Spleen (tissue), 11 donors: ENCODE measurements at regions not wholly inside any gene's neighbourhood (a gene's known extent, or its start where the extent isn't known, plus 50 kb on each side); places are given as distances from the start of the nearest gene placed in this dataset.

Experiments used
- DNase-seq: peaks from one replicate; pipeline ENCODE4 v3.0.0-alpha.2; 2020
- H3K27ac ChIP-seq, 8 donors: fragments of 200-600 bp; sonication (generic) in 7 of 8; 1 replicate in 4 of 8; 2 replicates in 4 of 8; pipeline versions ENCODE4 v1.5.0 to v1.8.0; 2016 to 2021; ENCODE audit warnings: inconsistent platforms in 4 of 8, mild to moderate bottlenecking in 4 of 8, moderate library complexity in 1 of 8
- H3K27me3 ChIP-seq, 7 donors: fragments of 200-600 bp; sonication (generic) in 6 of 7; replicated peaks in 1 of 7; 1 replicate in 4 of 7; 2 replicates in 3 of 7; pipeline versions ENCODE4 v1.5.0 to v1.8.0; 2016 to 2021; ENCODE audit warnings: inconsistent platforms in 3 of 7, mild to moderate bottlenecking in 1 of 7
- H3K36me3 ChIP-seq, 6 donors: fragments of 200-600 bp; sonication (generic) in 5 of 6; 1 replicate in 4 of 6; 2 replicates in 2 of 6; pipeline versions ENCODE4 v1.5.0 to v1.8.0; 2016 to 2021; ENCODE audit warnings: inconsistent platforms in 2 of 6
- H3K4me1 ChIP-seq, 6 donors: fragments of 200-600 bp; sonication (generic) in 5 of 6; 1 replicate in 3 of 6; 2 replicates in 3 of 6; pipeline versions ENCODE4 v1.5.0 to v1.8.0; 2016 to 2021; ENCODE audit warnings: inconsistent platforms in 3 of 6
- H3K4me3 ChIP-seq, 8 donors: fragments of 200-600 bp; sonication (generic) in 7 of 8; 1 replicate in 4 of 8; 2 replicates in 4 of 8; pipeline versions ENCODE4 v1.5.0 to v1.8.0; 2016 to 2021; ENCODE audit warnings: inconsistent platforms in 4 of 8, mild to moderate bottlenecking in 4 of 8, moderate library complexity in 2 of 8
- H3K9me3 ChIP-seq, 8 donors: fragments of 200-600 bp; sonication (generic) in 7 of 8; 1 replicate in 4 of 8; 2 replicates in 4 of 8; pipeline versions ENCODE4 v1.5.0 to v1.8.0; 2016 to 2021; ENCODE audit warnings: inconsistent platforms in 4 of 8
- CTCF ChIP-seq, 11 experiments: fragments of 200-600 bp in 7 of 11; fragments of 450-650 bp in 4 of 11; sonication (generic) in 4 of 11; IDR thresholded peaks in 8 of 11; conservative IDR thresholded peaks in 3 of 11; 1 replicate in 7 of 11; 2 replicates in 4 of 11; pipeline versions ENCODE4 v1.4.0 to v1.8.0; 2016 to 2021; ENCODE audit warnings: antibody characterized with exemption in 11 of 11, inconsistent platforms in 4 of 11, mild to moderate bottlenecking in 1 of 11
- POLR2A ChIP-seq, 3 donors: fragments of 450-650 bp; IDR thresholded peaks; one replicate each; pipeline ENCODE4 v1.5.1; 2017; ENCODE audit warnings: antibody characterized with exemption in 3 of 3, mild to moderate bottlenecking in 1 of 3
- POLR2AphosphoS5 ChIP-seq, 3 donors: sonication (generic); formaldehyde crosslinking; IDR thresholded peaks; one replicate each; pipeline ENCODE4 v1.5.1; 2017; ENCODE audit warnings: antibody characterized with exemption in 3 of 3
- WGBS, 5 donors: extraction: QIAGEN DNeasy Blood & Tissue Kit in 3 of 5; methylation state at CpG; one replicate each; pipeline versions ENCODE4 v1.1.5 to v1.1.7; 2013 to 2018; 5-methylcytosine and 5-hydroxymethylcytosine counted together
- intact Hi-C: fragments of 100-400 bp; cut with DNase I; formaldehyde crosslinking; loops from one replicate; pipeline ENCODE4 v1.15.0; 2023; ENCODE audit warnings: low total_unique reads
- donor health status: healthy with polysubstance abuse.
- donor health status: DM: no; HTN: no; CAD: no; lungs with moderate emphysema.
- donor health status: DM: no; HTN: no; CAD: no.
- donor health status: Bipolar disorder and iron deficiency.
- donor health status: healthy.
- donor health status: DM: no; HTN: no; CAD: no.
- donor health status: DM: yes; HTN: yes; CAD: no.

DNA sequence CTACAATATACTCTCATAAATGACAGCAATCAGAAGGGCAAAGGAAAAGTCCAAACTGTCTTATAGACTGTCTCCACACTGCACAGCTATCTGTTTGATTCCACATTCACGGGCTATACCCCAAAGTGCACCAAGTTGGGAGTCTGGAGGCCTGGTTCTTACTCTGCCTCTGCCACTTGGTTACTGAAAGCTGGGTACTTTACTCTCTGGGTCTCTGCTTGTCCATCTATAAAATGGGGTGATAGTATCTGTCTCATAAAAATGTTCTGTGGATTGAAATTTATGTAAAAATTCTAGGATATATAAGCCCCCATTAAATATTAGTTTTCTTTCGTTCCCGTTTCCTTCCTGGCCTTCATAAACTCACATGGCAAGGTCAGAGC, 86.5 kb downstream of the CD164 start:
- H3K27me3 ChIP-seq = peaks cover 0 to 4% (median 0%) of the 10 kb centered on the region in 7 donors
- H3K36me3 ChIP-seq = no peaks in the 10 kb centered on the region
- TF ChIP-seq CTCF (IDR thresholded peaks at IDR 0.05 in 8 of 11, conservative IDR thresholded peaks at IDR 0.05 in 3 of 11) (no peak), POLR2A (IDR thresholded peaks at IDR 0.05) (no peak), POLR2AphosphoS5 (IDR thresholded peaks at IDR 0.05) (no peak)
- no peaks in the 10 kb centered on the region for H3K9me3 ChIP-seq
- no peak overlapping the region for H3K27ac ChIP-seq
- H3K4me1 ChIP-seq = peaks cover 0 to 20% (median 15%) of the 10 kb centered on the region in 6 donors
- intact Hi-C loops = no loop called here
- no peak for DNase-seq
- 54 to 93% (median 77%) methylated on average over 3 of the region's 3 CpGs for WGBS, 5 donors
- H3K4me3 ChIP-seq = no peak overlapping the region

GRCh38 chr6:109295109-109295773, 87.0 kb downstream of the CD164 start:
- 58 to 63% (median 62%) methylated on average over 5 of the region's 5 CpGs for WGBS, 5 donors
- Histone ChIP-seq H3K36me3 (no peaks in the 10 kb centered on the region), H3K27ac (no peak overlapping the region), H3K4me1 (peaks cover 0 to 16% (median 13%) of the 10 kb centered on the region in 6 donors), H3K27me3 (peaks cover 0 to 9% (median 0%) of the 10 kb centered on the region in 7 donors), H3K4me3 (no peak overlapping the region), H3K9me3 (no peaks in the 10 kb centered on the region)
- TF ChIP-seq POLR2AphosphoS5 (IDR thresholded peaks at IDR 0.05) = no peak
- no peak for TF ChIP-seq POLR2A (IDR thresholded peaks at IDR 0.05)
- no peak for TF ChIP-seq CTCF (IDR thresholded peaks at IDR 0.05 in 8 of 11, conservative IDR thresholded peaks at IDR 0.05 in 3 of 11)
- DNase-seq = no peak
- intact Hi-C loops = no loop called here

- peaks cover 0 to 2% (median 0%) of the 10 kb centered on the region in 6 donors for H3K4me1 ChIP-seq
- no peak overlapping the region for H3K4me3 ChIP-seq
- no peak for DNase-seq
- H3K27me3 ChIP-seq = peaks cover 0 to 14% (median 0%) of the 10 kb centered on the region in 7 donors
- intact Hi-C loops = no loop called here
- H3K27ac ChIP-seq = no peak overlapping the region
- H3K36me3 ChIP-seq = no peaks in the 10 kb centered on the region
- 82 to 89% (median 87%) methylated on average over 2 of the region's 2 CpGs for whole genome bisulfite sequencing, 5 donors
- no peaks in the 10 kb centered on the region for H3K9me3 ChIP-seq
- TF ChIP-seq CTCF (IDR thresholded peaks at IDR 0.05 in 8 of 11, conservative IDR thresholded peaks at IDR 0.05 in 3 of 11) (no peak), POLR2A (IDR thresholded peaks at IDR 0.05) (no peak), POLR2AphosphoS5 (IDR thresholded peaks at IDR 0.05) (no peak)
Measured at GRCh38 chr6:109292983-109293586, 89.2 kb downstream of the CD164 start.

DNA sequence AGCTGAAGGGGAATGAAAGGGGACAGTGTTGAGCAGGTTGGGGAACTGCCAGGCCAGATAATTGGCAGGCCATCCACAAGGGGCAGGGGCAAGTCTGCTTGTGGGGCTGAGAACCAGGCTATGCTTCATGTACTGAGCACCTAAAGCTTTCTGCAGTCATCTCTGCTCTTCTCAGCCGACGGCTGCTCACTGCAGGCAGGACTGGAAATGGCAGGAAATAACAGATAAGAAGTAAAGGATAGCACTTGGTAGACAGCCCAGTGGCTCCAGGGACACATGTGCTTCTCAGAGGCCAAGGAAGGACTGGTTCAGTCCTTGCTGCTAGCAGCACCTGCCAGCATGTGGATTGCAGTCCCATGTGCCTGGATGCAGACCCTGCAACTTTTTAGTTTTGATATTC, 89.8 kb downstream of the CD164 start:
- peaks cover 0 to 14% (median 0%) of the 10 kb centered on the region in 7 donors for H3K27me3 ChIP-seq
- no peaks in the 10 kb centered on the region for H3K4me1 ChIP-seq
- no peak overlapping the region for H3K27ac ChIP-seq
- TF ChIP-seq CTCF (IDR thresholded peaks at IDR 0.05 in 8 of 11, conservative IDR thresholded peaks at IDR 0.05 in 3 of 11) = no peak
- TF ChIP-seq POLR2AphosphoS5 (IDR thresholded peaks at IDR 0.05) = no peak
- no peaks in the 10 kb centered on the region for H3K36me3 ChIP-seq
- no peak for DNase-seq
- 70 to 74% (median 73%) methylated on average over 2 of the region's 2 CpGs for WGBS, 5 donors
- intact Hi-C loops = no loop called here
- H3K9me3 ChIP-seq = no peaks in the 10 kb centered on the region
- no peak overlapping the region for H3K4me3 ChIP-seq
